Fibroblast of lung (primary cell): ENCODE measurements at regions not wholly inside any gene's neighbourhood (a gene's known extent, or its start where the extent isn't known, plus 50 kb on each side); places are given as distances from the start of the nearest gene placed in this dataset.

Experiments
- DNase-seq, 2 donors: peaks; one replicate each; pipeline versions ENCODE4 v3.0.0 to v3.0.0-alpha.2; 2010; ENCODE audit warnings: low read depth in 2 of 2
- H2AFZ ChIP-seq: 2 replicates; pipeline ENCODE4 v1.5.1; 2012; ENCODE audit warnings: low read length, control low read depth, inconsistent platforms
- H3K27ac ChIP-seq: 2 replicates; pipeline ENCODE4 v1.5.1; 2011; ENCODE audit warnings: low read length, control low read depth; ENCODE audit not compliant: insufficient read depth
- H3K27me3 ChIP-seq: 2 replicates; pipeline ENCODE4 v1.5.1; 2011; ENCODE audit warnings: mild to moderate bottlenecking, low read length; ENCODE audit not compliant: control insufficient read depth, insufficient read depth
- H3K36me3 ChIP-seq: 2 replicates; pipeline ENCODE4 v1.5.1; 2011; ENCODE audit warnings: low read length; ENCODE audit not compliant: control insufficient read depth, insufficient read depth
- H3K4me1 ChIP-seq: 2 replicates; pipeline ENCODE4 v1.5.1; 2011; ENCODE audit warnings: low read length; ENCODE audit not compliant: control insufficient read depth, insufficient read depth; ENCODE audit errors: extremely low read depth
- H3K4me2 ChIP-seq: 2 replicates; pipeline ENCODE4 v1.5.1; 2011; ENCODE audit warnings: low read length, control low read depth; ENCODE audit not compliant: insufficient read depth; ENCODE audit errors: extremely low read depth
- H3K4me3 ChIP-seq, 4 experiments: fragments of 200-600 bp in 1 of 4; sonication (generic) in 1 of 4; replicated peaks in 1 of 4; 2 replicates each; pipeline ENCODE4 v1.5.1; 2011 to 2016; ENCODE audit warnings: low read length in 4 of 4, low read depth in 3 of 4, mild to moderate bottlenecking in 3 of 4, control low read depth in 2 of 4, inconsistent platforms in 1 of 4, mixed read lengths in 1 of 4; ENCODE audit not compliant: insufficient read depth in 1 of 4; ENCODE audit errors: control extremely low read depth in 1 of 4
- H3K79me2 ChIP-seq: 2 replicates; pipeline ENCODE4 v1.5.1; 2012; ENCODE audit warnings: mild to moderate bottlenecking, low read length, inconsistent platforms; ENCODE audit not compliant: control insufficient read depth, insufficient read depth
- H3K9ac ChIP-seq: 2 replicates; pipeline ENCODE4 v1.5.1; 2011; ENCODE audit warnings: mild to moderate bottlenecking, low read length, control low read depth; ENCODE audit not compliant: insufficient read depth
- H3K9me3 ChIP-seq: 2 replicates; pipeline ENCODE4 v1.5.1; 2012; ENCODE audit warnings: low read depth, low read length; ENCODE audit not compliant: control insufficient read depth, insufficient read depth
- H4K20me1 ChIP-seq: 2 replicates; pipeline ENCODE4 v1.5.1; 2011; ENCODE audit warnings: low read length; ENCODE audit not compliant: control insufficient read depth, insufficient read depth; ENCODE audit errors: extremely low read depth
- EZH2 ChIP-seq: IDR thresholded peaks from 2 replicates; pipeline ENCODE4 v1.5.1; 2012; ENCODE audit warnings: low read length, control low read depth, mild to moderate bottlenecking; ENCODE audit errors: missing control alignments
- TF ChIP-seq, protein P1 (sequence below), 2 donors: IDR thresholded peaks in 1 of 2; conservative IDR thresholded peaks in 1 of 2; 1 replicate in 1 of 2; 2 replicates in 1 of 2; pipeline ENCODE4 v1.5.1; 2011 to 2012; ENCODE audit warnings: low read length in 2 of 2, control low read depth in 1 of 2, inconsistent platforms in 1 of 2, low read depth in 1 of 2, mild to moderate bottlenecking in 1 of 2

DNA sequence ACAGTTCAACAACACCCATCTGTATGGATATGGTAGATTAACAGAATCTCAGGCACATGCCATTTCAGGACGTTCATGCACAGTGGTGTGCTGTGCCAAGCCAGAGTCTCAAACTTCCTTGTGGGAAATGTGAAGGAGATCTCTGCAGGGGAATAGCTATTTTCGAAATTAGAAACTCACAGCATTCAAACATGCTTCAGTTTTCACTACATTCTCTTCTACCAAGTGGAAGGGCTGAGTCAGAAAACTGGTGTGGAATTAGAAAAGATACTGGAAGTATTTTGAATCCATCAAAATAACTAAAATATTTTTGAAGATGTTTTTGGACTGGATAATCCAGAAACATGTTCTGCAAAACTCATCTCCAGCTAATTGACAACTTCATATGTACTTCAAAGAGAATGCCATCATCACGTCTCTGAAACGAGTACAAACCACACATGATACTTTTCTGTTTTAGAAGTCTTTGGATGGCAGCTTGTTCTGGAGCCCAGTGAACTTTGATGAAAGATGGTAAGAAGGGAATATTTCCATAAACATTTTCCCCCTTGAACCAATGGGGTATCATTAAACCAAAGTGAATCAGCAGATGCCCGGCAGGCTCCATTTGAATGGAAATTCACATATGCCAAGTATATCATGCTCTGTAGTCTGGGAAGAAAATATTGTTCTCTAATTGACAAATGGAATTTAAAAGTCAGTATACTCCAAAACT lies 616.3 kb upstream of the IGFBP3 start:
- no peaks in the 10 kb centered on the region for H3K4me1 ChIP-seq
- no peak for DNase-seq
- H2AFZ ChIP-seq, result no peak overlapping the region
- TF ChIP-seq, protein P1, sequence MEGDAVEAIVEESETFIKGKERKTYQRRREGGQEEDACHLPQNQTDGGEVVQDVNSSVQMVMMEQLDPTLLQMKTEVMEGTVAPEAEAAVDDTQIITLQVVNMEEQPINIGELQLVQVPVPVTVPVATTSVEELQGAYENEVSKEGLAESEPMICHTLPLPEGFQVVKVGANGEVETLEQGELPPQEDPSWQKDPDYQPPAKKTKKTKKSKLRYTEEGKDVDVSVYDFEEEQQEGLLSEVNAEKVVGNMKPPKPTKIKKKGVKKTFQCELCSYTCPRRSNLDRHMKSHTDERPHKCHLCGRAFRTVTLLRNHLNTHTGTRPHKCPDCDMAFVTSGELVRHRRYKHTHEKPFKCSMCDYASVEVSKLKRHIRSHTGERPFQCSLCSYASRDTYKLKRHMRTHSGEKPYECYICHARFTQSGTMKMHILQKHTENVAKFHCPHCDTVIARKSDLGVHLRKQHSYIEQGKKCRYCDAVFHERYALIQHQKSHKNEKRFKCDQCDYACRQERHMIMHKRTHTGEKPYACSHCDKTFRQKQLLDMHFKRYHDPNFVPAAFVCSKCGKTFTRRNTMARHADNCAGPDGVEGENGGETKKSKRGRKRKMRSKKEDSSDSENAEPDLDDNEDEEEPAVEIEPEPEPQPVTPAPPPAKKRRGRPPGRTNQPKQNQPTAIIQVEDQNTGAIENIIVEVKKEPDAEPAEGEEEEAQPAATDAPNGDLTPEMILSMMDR (conservative IDR thresholded peaks at IDR 0.05 in 1 of 2, IDR thresholded peaks at IDR 0.05 in 1 of 2; ENCODE audit: low read depth in 1 of 2, low read length in 2 of 2), result no peak
- no peak for TF ChIP-seq EZH2
- H3K4me3 ChIP-seq, result no peak overlapping the region
- H3K36me3 ChIP-seq, result no peaks in the 10 kb centered on the region
- no peaks in the 10 kb centered on the region for H4K20me1 ChIP-seq
- H3K27ac ChIP-seq, result no peak overlapping the region
- no peaks in the 10 kb centered on the region for H3K79me2 ChIP-seq
- H3K9me3 ChIP-seq, result no peaks in the 10 kb centered on the region
- H3K27me3 ChIP-seq, result no peaks in the 10 kb centered on the region
- H3K9ac ChIP-seq, result no peak overlapping the region
- H3K4me2 ChIP-seq, result no peak overlapping the region

DNA sequence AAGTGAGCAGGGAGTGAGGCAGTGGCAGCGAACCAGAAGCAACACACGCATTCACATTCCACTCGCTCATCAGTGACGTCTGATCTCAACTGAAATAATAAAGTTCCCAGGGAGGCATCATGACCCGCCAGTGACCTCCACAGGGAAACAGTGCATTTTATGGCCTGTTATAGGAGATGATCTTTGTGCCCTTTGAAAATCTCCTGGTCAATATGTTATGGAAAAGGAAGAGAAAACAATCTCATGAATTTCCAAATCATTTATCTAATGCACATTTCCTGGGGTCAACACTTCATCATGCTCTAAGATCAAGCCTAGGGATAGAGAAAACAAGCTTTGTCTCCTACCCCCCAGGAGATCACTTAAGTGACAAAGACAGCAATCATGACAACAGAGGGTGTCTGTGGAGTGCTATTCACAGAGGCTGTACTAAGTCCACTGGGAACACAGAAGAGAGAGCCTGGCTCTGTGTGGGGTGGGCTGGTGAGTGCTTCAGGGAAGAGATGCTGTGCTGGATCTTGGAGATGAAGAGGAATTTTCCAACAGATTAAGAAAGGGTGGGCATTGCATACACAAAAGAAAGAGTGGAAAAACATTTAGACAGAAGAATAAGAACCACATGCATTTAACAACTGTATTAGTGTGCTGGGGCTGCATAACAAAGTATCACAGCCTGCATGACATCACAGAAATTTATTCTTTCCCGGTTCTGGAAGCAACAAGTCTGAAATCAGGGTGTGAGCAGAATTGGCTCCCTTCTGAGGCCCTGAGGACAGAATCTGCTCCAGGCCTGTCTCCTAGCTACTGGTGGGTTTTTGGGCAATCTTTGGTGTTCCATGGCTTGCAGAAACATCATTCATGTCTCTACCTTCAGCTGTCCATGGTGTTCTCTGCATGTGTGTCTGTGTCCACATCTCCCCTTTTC lies 613.9 kb upstream of the IGFBP3 start:
- H4K20me1 ChIP-seq, result no peaks in the 10 kb centered on the region
- no peak overlapping the region for H3K4me2 ChIP-seq
- H3K4me3 ChIP-seq, result no peak overlapping the region
- no peaks in the 10 kb centered on the region for H3K9me3 ChIP-seq
- peak; percentile 88 to 89 for DNase-seq
- H3K36me3 ChIP-seq, result no peaks in the 10 kb centered on the region
- no peak overlapping the region for H2AFZ ChIP-seq
- H3K79me2 ChIP-seq, result no peaks in the 10 kb centered on the region
- no peak for TF ChIP-seq EZH2
- TF ChIP-seq, protein P1 (conservative IDR thresholded peaks at IDR 0.05 in 1 of 2, IDR thresholded peaks at IDR 0.05 in 1 of 2; ENCODE audit: low read depth in 1 of 2, low read length in 2 of 2), result no peak
- H3K4me1 ChIP-seq, result no peaks in the 10 kb centered on the region
- H3K27ac ChIP-seq, result peak overlapping the region; percentile 26
- no peak overlapping the region for H3K9ac ChIP-seq
- no peaks in the 10 kb centered on the region for H3K27me3 ChIP-seq

DNA sequence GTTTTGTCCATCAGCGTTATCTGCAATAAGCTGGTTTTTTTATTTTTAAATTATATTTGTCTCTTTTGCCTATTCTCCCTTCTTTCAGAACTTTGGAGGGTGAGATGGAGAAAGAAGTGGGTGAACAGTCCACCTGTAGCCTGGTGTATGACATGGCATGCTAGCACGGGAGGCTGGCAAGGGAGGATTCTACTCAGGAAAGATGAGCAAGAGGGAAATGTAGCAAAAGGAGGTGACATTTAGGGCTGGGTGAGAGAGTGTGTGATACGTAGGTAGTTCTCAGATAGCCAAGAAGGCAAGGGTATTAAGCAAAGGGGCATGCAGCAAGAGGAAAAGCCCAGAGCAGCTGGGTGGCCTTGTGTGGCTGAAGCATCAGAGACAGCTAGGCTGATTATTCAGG lies 612.9 kb upstream of the IGFBP3 start:
- Histone ChIP-seq H3K4me3 (no peak overlapping the region), H3K9ac (no peak overlapping the region), H3K4me2 (no peak overlapping the region), H3K27me3 (no peaks in the 10 kb centered on the region), H3K27ac (no peak overlapping the region), H3K79me2 (no peaks in the 10 kb centered on the region), H3K9me3 (no peaks in the 10 kb centered on the region), H2AFZ (no peak overlapping the region), H4K20me1 (no peaks in the 10 kb centered on the region), H3K4me1 (no peaks in the 10 kb centered on the region), H3K36me3 (no peaks in the 10 kb centered on the region)
- TF ChIP-seq EZH2, result no peak
- TF ChIP-seq, protein P1 (conservative IDR thresholded peaks at IDR 0.05 in 1 of 2, IDR thresholded peaks at IDR 0.05 in 1 of 2; ENCODE audit: low read depth in 1 of 2, low read length in 2 of 2), result no peak
- no peak for DNase-seq
